ENCODE measurements at regions not wholly inside any gene's neighbourhood (a gene's known extent, or its start where the extent isn't known, plus 50 kb on each side); places are given as distances from the start of the nearest gene placed in this dataset.
"Not testable (repeated sequence)": the region's sequence is repeated elsewhere in the genome, so short reads cannot be mapped to it uniquely, and the experiment has no call there.

- no peak for DNase-seq (ENCODE audit: low spot score)
- no peak for ATAC-seq (ENCODE audit: low FRiP score)
- no peak for TF ChIP-seq CTCF (IDR thresholded peaks at IDR 0.05)
Observed at GRCh38 chr12:114547636-114548035, 136.3 kb downstream of the TBX3 start.

- no peak for TF ChIP-seq CTCF (IDR thresholded peaks at IDR 0.05)
- no peak for ATAC-seq (ENCODE audit: low FRiP score)
Observed at GRCh38 chr12:114530417-114530816, 124.5 kb upstream of the TBX5 start.

DNA sequence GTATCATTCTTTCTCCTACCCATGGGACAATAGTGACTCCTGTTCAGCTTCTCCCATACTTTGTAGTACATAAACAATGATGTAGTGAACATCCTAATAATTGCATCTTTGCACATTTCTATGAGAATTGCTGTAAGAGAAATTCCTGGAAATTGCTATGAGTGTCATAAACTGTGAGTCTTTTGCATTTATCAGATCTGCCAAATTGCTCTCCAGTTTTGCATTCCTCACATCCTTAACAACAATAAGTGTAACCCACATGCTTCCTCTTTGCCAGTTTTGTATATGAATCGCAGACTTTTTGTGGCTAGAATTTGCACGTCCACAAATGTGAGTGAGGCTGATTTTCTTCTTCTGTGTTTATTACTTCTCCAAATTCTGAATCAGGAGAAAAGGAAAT is 124.0 kb upstream of the TBX5 start:
- no peak for TF ChIP-seq CTCF (IDR thresholded peaks at IDR 0.05)
- ATAC-seq (ENCODE audit: low FRiP score), result no peak

More at GRCh38 chr12:114530417-114530816, 124.5 kb upstream of the TBX5 start:
- no peak for DNase-seq (ENCODE audit: low spot score)

GRCh38 chr12:114528766-114529165 is 122.8 kb upstream of the TBX5 start:
- ATAC-seq (ENCODE audit: low FRiP score) (no peak), DNase-seq (ENCODE audit: low spot score) (no peak)
- TF ChIP-seq CTCF (IDR thresholded peaks at IDR 0.05), result no peak

More for the DNA sequence above, 124.0 kb upstream of the TBX5 start:
- no peak for DNase-seq (ENCODE audit: low spot score)

DNA sequence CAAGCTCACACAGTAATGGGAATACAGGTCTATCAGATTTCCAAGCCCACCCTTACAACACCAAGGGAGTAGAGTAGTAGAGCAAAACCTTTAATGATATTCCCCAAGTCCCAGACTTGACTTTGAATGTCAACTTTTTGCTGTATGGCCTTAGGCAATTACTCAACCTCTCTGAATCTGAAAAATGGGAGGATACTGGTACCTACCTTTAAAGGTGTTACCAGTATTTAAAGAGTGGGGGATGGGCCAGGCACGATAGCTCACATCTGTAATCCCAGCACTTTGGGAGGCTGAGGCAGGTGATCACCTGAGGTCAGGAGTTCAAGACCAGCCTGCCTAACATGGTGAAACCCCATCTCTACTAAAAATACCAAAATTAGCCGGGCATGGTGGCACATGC is 115.2 kb upstream of the TBX5 start:
- not testable (repeated sequence) for ATAC-seq (ENCODE audit: low FRiP score)

GRCh38 chr12:114512351-114512750 is 106.4 kb upstream of the TBX5 start:
- ATAC-seq (ENCODE audit: low FRiP score) (no peak), DNase-seq (ENCODE audit: low spot score) (no peak)
- no peak for TF ChIP-seq CTCF (IDR thresholded peaks at IDR 0.05)

More for the DNA sequence above, 115.2 kb upstream of the TBX5 start:
- DNase-seq (ENCODE audit: low spot score), result not testable (repeated sequence)

GRCh38 chr12:114508529-114509129 is 102.7 kb upstream of the TBX5 start:
- ATAC-seq (ENCODE audit: low FRiP score) (no peak), DNase-seq (ENCODE audit: low spot score) (peak; percentile 84)
- peak in 2 of 3 donors; percentile 21 to 32 for TF ChIP-seq CTCF (IDR thresholded peaks at IDR 0.05)

All from omental fat pad (tissue), 3 donors.